A673 (cell line): ENCODE measurements at regions not wholly inside any gene's neighbourhood (a gene's known extent, or its start where the extent isn't known, plus 50 kb on each side); places are given as distances from the start of the nearest gene placed in this dataset.
A peak's percentile ranks its signal among the peaks of the same experiment; 100 is the strongest.

Experiments used
- BruUV-seq: library from RNA; stranded (reverse); fragments of 400-500 nt; replicated peaks from 2 replicates; lab custom pipeline; 2021; lab: Mats Ljungman, UMichigan
- CTCF ChIA-PET: fragments of 300-600 bp; sonication (Branson Sonifier 250); formaldehyde crosslinking; loops from one replicate; lab custom pipeline; 2022; ENCODE audit warnings: antibody characterized with exemption; lab: Charles Lee
- POLR2A ChIA-PET: fragments of 300-600 bp; sonication (Branson Sonifier 250); formaldehyde crosslinking; loops from one replicate; lab custom pipeline; 2022; ENCODE audit warnings: antibody characterized with exemption; ENCODE audit not compliant: low non-redundant PET; lab: Charles Lee
- DNase-seq: peaks from one replicate; pipeline ENCODE4 v3.0.0-alpha.2; 2015; ENCODE audit warnings: low spot score
- H3K27ac ChIP-seq: fragments of 200-600 bp; sonication (generic); 2 replicates; pipeline ENCODE4 v1.5.1; 2016; ENCODE audit warnings: mixed run types, low read depth, mild to moderate bottlenecking, mixed read lengths, antibody characterized with exemption, low read length; ENCODE audit not compliant: poor library complexity, severe bottlenecking
- H3K27me3 ChIP-seq: fragments of 200-600 bp; sonication (generic); replicated peaks from 2 replicates; pipeline ENCODE4 v1.6.1; 2017; ENCODE audit warnings: mixed run types, low read depth, mild to moderate bottlenecking, mixed read lengths, antibody characterized with exemption, low read length; ENCODE audit not compliant: insufficient read depth, poor library complexity
- H3K36me3 ChIP-seq: fragments of 200-600 bp; sonication (generic); 2 replicates; pipeline ENCODE4 v1.6.1; 2016; ENCODE audit warnings: mixed run types, mild to moderate bottlenecking, mixed read lengths, antibody characterized with exemption, low read length; ENCODE audit not compliant: insufficient read depth, poor library complexity, severe bottlenecking
- H3K4me1 ChIP-seq: fragments of 200-600 bp; sonication (generic); 2 replicates; pipeline ENCODE4 v1.6.1; 2017; ENCODE audit warnings: mixed run types, mild to moderate bottlenecking, mixed read lengths, antibody characterized with exemption, low read length; ENCODE audit not compliant: insufficient read depth, poor library complexity, severe bottlenecking
- H3K4me3 ChIP-seq: fragments of 200-600 bp; sonication (generic); 2 replicates; pipeline ENCODE4 v1.5.1; 2016; ENCODE audit warnings: low read depth, mixed run types, mild to moderate bottlenecking, mixed read lengths, low read length; ENCODE audit not compliant: poor library complexity, severe bottlenecking
- H3K9me3 ChIP-seq: fragments of 200-600 bp; sonication (generic); 2 replicates; pipeline ENCODE4 v1.6.1; 2016; ENCODE audit warnings: mixed run types, low read depth, mild to moderate bottlenecking, mixed read lengths, antibody characterized with exemption, low read length; ENCODE audit not compliant: poor library complexity, severe bottlenecking
- CTCF ChIP-seq: fragments of 300-800, 200-600 bp; sonication (generic); conservative IDR thresholded peaks from 2 replicates; pipeline ENCODE4 v1.5.1; 2017; ENCODE audit warnings: low read depth, mild to moderate bottlenecking, antibody characterized with exemption, low read length, moderate library complexity, mixed read lengths
- EZH2 ChIP-seq: fragments of 200-600 bp; sonication (generic); IDR thresholded peaks from 2 replicates; pipeline ENCODE4 v1.6.1; 2017; ENCODE audit warnings: borderline replicate concordance, low read depth, mild to moderate bottlenecking, mixed read lengths, antibody characterized with exemption, low read length; ENCODE audit not compliant: poor library complexity, severe bottlenecking
- intact Hi-C: fragments of 100-400 bp; cut with micrococcal nuclease; formaldehyde crosslinking; loops from one replicate; pipeline ENCODE4 v1.10.0; 2022; ENCODE audit not compliant: unreplicated experiment

GRCh38 chr16:51640196-51640595 lies 489.1 kb upstream of the SALL1 start:
- no peak for DNase-seq
- Histone ChIP-seq H3K27ac (no peak overlapping the region), H3K36me3 (no peaks in the 10 kb centered on the region), H3K9me3 (no peaks in the 10 kb centered on the region), H3K4me3 (no peak overlapping the region), H3K27me3 (no peaks in the 10 kb centered on the region), H3K4me1 (peaks cover 33% of the 10 kb centered on the region)
- CTCF ChIA-PET = no interaction called here
- BruUV-seq = no TSS peak
- TF ChIP-seq EZH2 (no peak), CTCF (0 out of 2 replicates have a peak, but pooled peaks have one; percentile 20)
- POLR2A ChIA-PET = interaction anchor here (0.8 kb wide), 1 partner anchor 12 kb away, joined by 3 read pairs; no protein-coding TSS in a partner anchor
- intact Hi-C loops = no loop called here

DNA sequence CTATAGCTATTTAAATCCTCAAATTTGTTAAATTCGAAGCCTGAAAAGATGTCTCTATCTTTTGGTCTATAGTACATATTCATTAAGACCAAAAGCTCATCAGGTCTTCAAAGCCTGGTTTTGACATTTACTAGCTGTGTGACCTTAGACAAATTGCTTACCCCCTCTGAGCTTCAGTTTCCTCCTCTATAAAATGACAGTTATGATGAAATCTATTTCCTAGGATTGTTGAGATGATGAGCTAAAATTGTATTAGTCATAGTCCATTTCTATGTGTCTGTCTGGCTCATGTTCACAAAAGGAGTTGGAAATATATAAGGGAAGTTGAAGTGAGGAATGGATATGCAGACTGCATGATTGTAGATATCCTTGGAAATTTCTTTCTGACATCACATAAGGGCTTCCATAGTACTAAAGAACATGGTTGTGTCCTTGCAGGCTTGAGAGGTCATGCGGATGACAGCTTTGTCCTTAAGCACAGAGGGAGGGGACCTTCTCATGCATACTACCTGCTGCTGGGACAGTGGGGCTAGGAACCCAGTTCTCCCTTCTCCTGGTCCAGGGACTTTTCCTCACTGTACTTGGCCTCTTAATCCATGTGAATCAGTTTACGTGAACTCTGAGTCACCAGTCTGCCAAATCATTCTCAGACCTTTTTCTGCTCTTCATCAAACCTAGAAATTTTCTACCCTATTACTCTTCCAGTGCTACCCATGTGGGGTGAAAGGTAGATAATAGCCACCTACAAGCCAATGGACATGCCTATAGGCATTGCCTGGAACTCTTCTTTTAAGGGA lies 487.5 kb upstream of the SALL1 start:
- peaks cover 35% of the 10 kb centered on the region for H3K4me1 ChIP-seq
- TF ChIP-seq CTCF = no peak
- no peak for TF ChIP-seq EZH2
- DNase-seq = peak; percentile 53
- peak overlapping the region; percentile 85 for H3K27ac ChIP-seq
- POLR2A ChIA-PET = no interaction called here
- no peaks in the 10 kb centered on the region for H3K36me3 ChIP-seq
- H3K9me3 ChIP-seq = no peaks in the 10 kb centered on the region
- CTCF ChIA-PET = no interaction called here
- H3K27me3 ChIP-seq = no peaks in the 10 kb centered on the region
- BruUV-seq = no TSS peak
- no peak overlapping the region for H3K4me3 ChIP-seq
- intact Hi-C loops = loop anchor here (5.0 to 10.0 kb wide), 4 partner anchors 71 to 484 kb away; partner anchors contain the start of gene SALL1

DNA sequence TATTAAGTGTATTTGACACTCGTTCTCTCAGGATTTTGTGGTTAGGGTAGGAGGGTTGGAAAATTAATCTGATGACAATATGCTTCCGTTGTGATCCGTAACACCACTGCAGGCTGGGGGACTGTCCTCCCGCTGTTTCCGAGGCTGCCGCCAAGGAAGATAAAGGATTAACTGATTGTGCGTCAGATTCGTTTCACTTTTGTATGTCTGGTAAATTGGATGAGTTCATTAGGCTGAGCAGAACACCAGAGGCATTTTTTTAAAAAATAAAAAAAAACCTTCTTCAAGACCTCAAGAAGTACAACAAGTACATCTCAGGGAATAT lies 486.7 kb upstream of the SALL1 start:
- no peaks in the 10 kb centered on the region for H3K27me3 ChIP-seq
- no peaks in the 10 kb centered on the region for H3K9me3 ChIP-seq
- BruUV-seq = no TSS peak
- peak; percentile 97 for DNase-seq
- H3K4me3 ChIP-seq = peak overlapping the region; percentile 20
- TF ChIP-seq CTCF (no peak), EZH2 (no peak)
- POLR2A ChIA-PET = no interaction called here
- peak overlapping the region; percentile 85 for H3K27ac ChIP-seq
- peaks cover 35% of the 10 kb centered on the region for H3K4me1 ChIP-seq
- intact Hi-C loops = loop anchor here (5.0 to 10.0 kb wide), 4 partner anchors 70 to 483 kb away; partner anchors contain the start of gene SALL1
- CTCF ChIA-PET = no interaction called here
- no peaks in the 10 kb centered on the region for H3K36me3 ChIP-seq
